ENCODE measurements at regions not wholly inside any gene's neighbourhood (a gene's known extent, or its start where the extent isn't known, plus 50 kb on each side); places are given as distances from the start of the nearest gene placed in this dataset.

GRCh38 chr2:45192481-45192880, 183.2 kb upstream of the SIX2 start:
- ChIA-PET POLR2A (no interaction called here), CTCF (no interaction called here)
- Histone ChIP-seq H3K27ac (ENCODE audit: extremely low read depth, low read depth, low read length) (no peak overlapping the region), H3K4me3 (ENCODE audit: low read depth, low read length) (no peak overlapping the region), H3K9me3 (ENCODE audit: control insufficient read depth, insufficient read depth, low read depth, low read length) (no peaks in the 10 kb centered on the region), H3K36me3 (ENCODE audit: control insufficient read depth in 2 of 2, insufficient read depth in 1 of 2, low read length in 2 of 2) (no peaks in the 10 kb centered on the region), H3K4me1 (ENCODE audit: control insufficient read depth, insufficient read depth, low read length) (no peaks in the 10 kb centered on the region)
- TF ChIP-seq ZNF2 (tag by site-specific recombination; IDR thresholded peaks at IDR 0.05) (no peak), ZNF148 (tag by site-specific recombination; IDR thresholded peaks at IDR 0.05; ENCODE audit: borderline replicate concordance) (no peak), ZSCAN4 (tag by site-specific recombination; IDR thresholded peaks at IDR 0.05) (no peak), ZNF777 (tag by site-specific recombination; IDR thresholded peaks at IDR 0.05; ENCODE audit: borderline replicate concordance) (no peak), AEBP2 (tag by site-specific recombination; IDR thresholded peaks at IDR 0.05; ENCODE audit: borderline replicate concordance) (no peak), BCL6B (tag by site-specific recombination; IDR thresholded peaks at IDR 0.05) (no peak), ZNF48 (tag by site-specific recombination; IDR thresholded peaks at IDR 0.05) (no peak), ZNF548 (tag by site-specific recombination; IDR thresholded peaks at IDR 0.05) (no peak), ZNF174 (tag by site-specific recombination; IDR thresholded peaks at IDR 0.05) (no peak), PBX3 (CRISPR knock-in tag; IDR thresholded peaks at IDR 0.05) (no peak)

GRCh38 chr2:45191976-45192375, 182.7 kb upstream of the SIX2 start:
- no peak for TF ChIP-seq ZBTB8A (tag by site-specific recombination; IDR thresholded peaks at IDR 0.05)
- TF ChIP-seq ZBTB21 (tag by site-specific recombination; IDR thresholded peaks at IDR 0.05) = no peak
- no peak for TF ChIP-seq ZSCAN30 (tag by site-specific recombination; IDR thresholded peaks at IDR 0.05)
- TF ChIP-seq ZNF274 (IDR thresholded peaks at IDR 0.05; ENCODE audit: low read length) = no peak
- TF ChIP-seq ZNF274 (tag by site-specific recombination; IDR thresholded peaks at IDR 0.05; ENCODE audit: borderline replicate concordance) = no peak
- no peak for TF ChIP-seq KLF10 (tag by site-specific recombination; IDR thresholded peaks at IDR 0.05)
- no peak for TF ChIP-seq ZNF202 (tag by site-specific recombination; IDR thresholded peaks at IDR 0.05; ENCODE audit: borderline replicate concordance)
- CTCF ChIA-PET = no interaction called here
- POLR2A ChIA-PET = no interaction called here

More at GRCh38 chr2:45191976-45192375, 182.7 kb upstream of the SIX2 start:
- Histone ChIP-seq H3K9me3 (ENCODE audit: control insufficient read depth, insufficient read depth, low read depth, low read length) (no peaks in the 10 kb centered on the region), H3K27ac (ENCODE audit: extremely low read depth, low read depth, low read length) (no peak overlapping the region), H3K4me1 (ENCODE audit: control insufficient read depth, insufficient read depth, low read length) (no peaks in the 10 kb centered on the region), H3K4me3 (ENCODE audit: low read depth, low read length) (no peak overlapping the region), H3K36me3 (ENCODE audit: control insufficient read depth in 2 of 2, insufficient read depth in 1 of 2, low read length in 2 of 2) (no peaks in the 10 kb centered on the region)
